ENCODE measurements at regions not wholly inside any gene's neighbourhood (a gene's known extent, or its start where the extent isn't known, plus 50 kb on each side); places are given as distances from the start of the nearest gene placed in this dataset.

GRCh38 chr20:19953606-19954005, 63.6 kb upstream of the NAA20 start:
- no peak for DNase-seq (ENCODE audit: low spot score)

GRCh38 chr20:19956976-19957375, 60.2 kb upstream of the NAA20 start:
- no peak for DNase-seq (ENCODE audit: low spot score)

GRCh38 chr20:19958219-19958618, 58.9 kb upstream of the NAA20 start:
- no peak for DNase-seq (ENCODE audit: low spot score)

GRCh38 chr20:19958928-19959327, 58.2 kb upstream of the NAA20 start:
- DNase-seq (ENCODE audit: low spot score), result no peak

DNA sequence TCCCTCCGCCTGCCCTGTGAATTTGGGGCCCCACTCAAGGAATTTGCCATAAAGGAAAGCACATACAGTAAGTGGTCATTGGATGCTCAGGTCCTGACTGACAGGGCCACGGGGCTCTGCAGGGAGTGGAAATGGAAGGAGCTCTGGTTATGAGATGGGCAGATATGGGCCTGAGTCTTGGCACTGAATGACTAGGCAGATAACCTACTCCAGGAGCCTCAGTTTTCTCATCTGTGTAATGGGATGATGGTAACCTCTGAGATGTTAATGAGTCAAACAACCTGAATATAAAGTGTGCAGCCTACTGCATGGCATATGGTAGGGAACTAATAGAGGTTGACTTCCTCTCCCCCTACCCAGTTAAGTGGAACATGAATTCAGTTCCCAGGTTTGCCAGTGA, 56.4 kb upstream of the NAA20 start:
- no peak for DNase-seq (ENCODE audit: low spot score)

DNA sequence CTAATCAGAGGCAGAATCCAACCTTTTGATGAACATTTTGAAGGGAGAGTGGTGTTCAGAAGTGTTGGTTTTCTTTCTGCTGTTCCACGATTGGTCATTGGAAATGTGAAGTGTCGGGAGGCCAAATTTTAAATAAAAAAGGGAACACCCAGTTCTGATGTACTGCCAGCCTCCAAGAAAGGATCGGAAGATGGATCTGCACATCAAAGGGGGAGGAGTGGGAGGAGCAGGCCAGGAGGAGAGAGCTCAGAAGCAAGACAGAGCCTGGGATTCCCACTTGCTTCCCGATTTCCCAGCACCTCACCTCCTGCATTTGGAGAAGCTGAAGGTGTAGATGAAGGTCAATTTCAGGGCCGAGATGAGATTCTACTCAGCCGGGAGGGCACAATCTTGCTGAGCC, 55.9 kb upstream of the NAA20 start:
- no peak for DNase-seq (ENCODE audit: low spot score)

DNA sequence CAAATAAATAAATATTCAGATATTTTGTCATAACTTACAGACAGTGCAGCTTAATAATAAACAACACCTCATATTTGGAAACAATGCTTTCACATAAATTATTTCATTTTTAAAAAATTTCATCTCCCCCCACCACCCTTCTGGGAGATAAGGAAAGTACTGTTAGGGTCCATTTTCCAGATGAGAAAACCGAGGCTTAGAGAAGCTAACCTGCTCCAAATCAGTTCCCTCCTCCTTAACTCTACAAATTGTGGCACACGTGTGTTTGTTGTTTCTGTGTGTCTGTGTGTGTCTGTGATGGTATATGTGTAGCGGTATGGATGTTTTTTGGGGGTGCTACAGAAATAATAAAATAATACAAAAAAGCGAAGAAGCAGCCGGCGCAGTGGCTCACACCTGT, 54.2 kb upstream of the NAA20 start:
- DNase-seq (ENCODE audit: low spot score), result no peak

DNA sequence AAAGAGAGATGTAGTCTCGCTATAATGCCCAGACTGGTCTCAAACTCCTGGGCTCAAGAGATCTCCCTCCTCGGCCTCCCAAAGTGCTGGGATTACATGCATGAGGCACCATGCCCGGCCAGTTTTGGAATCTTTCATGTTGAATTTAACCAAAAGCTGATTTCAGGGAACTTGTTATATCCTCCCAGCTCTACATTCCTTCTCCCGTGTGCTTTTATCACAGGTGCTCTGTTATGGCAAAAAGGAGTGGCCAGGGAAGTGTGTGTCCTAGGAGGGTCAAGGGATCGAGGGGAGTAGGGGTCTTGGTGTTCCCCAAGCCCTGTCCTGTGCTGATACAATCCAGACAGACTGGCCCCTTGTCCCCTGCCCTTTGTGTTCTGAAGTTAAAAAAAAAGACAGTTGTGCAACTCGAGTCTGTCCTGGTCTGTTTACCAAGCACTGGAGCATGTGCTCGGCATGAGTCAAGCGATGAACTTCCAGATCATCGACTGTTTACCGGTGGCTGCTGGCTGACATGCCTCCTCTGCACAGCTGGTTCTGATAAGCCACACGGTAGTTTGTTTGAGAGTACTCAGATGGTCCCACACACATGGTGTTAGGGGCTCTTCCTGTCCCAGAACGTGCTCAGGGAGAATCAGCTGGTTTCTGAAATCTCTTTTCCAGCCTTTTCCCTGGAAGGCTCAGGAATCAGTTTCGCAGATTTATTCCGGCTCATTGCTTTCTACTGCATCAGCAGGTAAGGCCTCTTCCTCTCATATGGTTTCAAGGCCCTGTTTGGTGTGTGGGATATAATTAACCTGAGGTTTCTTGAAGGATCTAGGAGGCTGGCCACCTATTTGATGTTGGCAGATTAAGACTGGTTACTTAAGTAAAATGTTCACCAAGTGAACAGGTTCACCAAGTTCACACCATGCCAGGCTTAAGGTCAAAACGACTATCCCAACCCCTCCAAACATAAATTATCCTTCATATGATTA, 52.6 kb upstream of the NAA20 start:
- DNase-seq (ENCODE audit: low spot score), result no peak

GRCh38 chr20:19966840-19967239, 50.3 kb upstream of the NAA20 start:
- no peak for DNase-seq (ENCODE audit: low spot score)
